PC-9 (cell line): ENCODE measurements at regions not wholly inside any gene's neighbourhood (a gene's known extent, or its start where the extent isn't known, plus 50 kb on each side); places are given as distances from the start of the nearest gene placed in this dataset.

Experiments used
- BruUV-seq: library from RNA; stranded (reverse); fragments of 400-500 nt; replicated peaks from 2 replicates; lab custom pipeline; 2021; lab: Mats Ljungman, UMichigan
- CTCF ChIA-PET: fragments of 300-600 bp; sonication (Branson Sonifier 250); formaldehyde crosslinking; loops from one replicate; lab custom pipeline; 2022; ENCODE audit warnings: antibody characterized with exemption; lab: Charles Lee
- POLR2A ChIA-PET: fragments of 300-600 bp; sonication (Branson Sonifier 250); formaldehyde crosslinking; loops from one replicate; lab custom pipeline; 2022; ENCODE audit warnings: antibody characterized with exemption; ENCODE audit not compliant: unreplicated experiment; lab: Charles Lee
- DNase-seq, 2 experiments: peaks; one replicate each; pipeline versions ENCODE4 v3.0.0 to v3.0.0-alpha.2; 2015 to 2022; ENCODE audit warnings: mixed read lengths in 1 of 2
- H2AFZ ChIP-seq: fragments of 200-600 bp; sonication (generic); 2 replicates; pipeline ENCODE4 v1.8.1; 2017; ENCODE audit warnings: antibody characterized with exemption
- H3F3A ChIP-seq: fragments of 200-600 bp; sonication (generic); 2 replicates; pipeline ENCODE4 v1.8.1; 2017; ENCODE audit warnings: antibody characterized with exemption, mild to moderate bottlenecking, low read depth; ENCODE audit not compliant: insufficient read depth
- H3K27ac ChIP-seq: fragments of 200-600 bp; sonication (generic); 2 replicates; pipeline ENCODE4 v1.6.1; 2016; ENCODE audit warnings: mixed run types
- H3K27me3 ChIP-seq: fragments of 200-600 bp; sonication (generic); 2 replicates; pipeline ENCODE4 v1.6.1; 2016; ENCODE audit warnings: low read depth, mixed run types; ENCODE audit not compliant: insufficient read depth
- H3K36me3 ChIP-seq: fragments of 200-600 bp; sonication (generic); 2 replicates; pipeline ENCODE4 v1.6.1; 2016; ENCODE audit warnings: low read depth, mixed run types
- H3K4me1 ChIP-seq: fragments of 200-600 bp; sonication (generic); replicated peaks from 2 replicates; pipeline ENCODE4 v1.6.1; 2016; ENCODE audit warnings: mixed run types; ENCODE audit not compliant: insufficient read depth
- H3K4me2 ChIP-seq: fragments of 200-600 bp; sonication (generic); 2 replicates; pipeline ENCODE4 v1.6.1; 2017; ENCODE audit warnings: mixed run types
- H3K4me3 ChIP-seq: fragments of 200-600 bp; sonication (generic); 2 replicates; pipeline ENCODE4 v1.6.1; 2016; ENCODE audit warnings: mixed run types
- H3K79me2 ChIP-seq: fragments of 200-600 bp; sonication (generic); 2 replicates; pipeline ENCODE4 v1.6.1; 2017; ENCODE audit warnings: low read depth, mixed run types
- H3K9me2 ChIP-seq: fragments of 200-600 bp; sonication (generic); 2 replicates; pipeline ENCODE4 v1.8.1; 2017; ENCODE audit warnings: mild to moderate bottlenecking; ENCODE audit not compliant: insufficient read depth
- H3K9me3 ChIP-seq: fragments of 200-600 bp; sonication (generic); 2 replicates; pipeline ENCODE4 v1.8.1; 2016; ENCODE audit warnings: low read depth; ENCODE audit not compliant: insufficient read depth
- H4K20me1 ChIP-seq: fragments of 200-600 bp; sonication (generic); 2 replicates; pipeline ENCODE4 v1.8.1; 2017; ENCODE audit not compliant: insufficient read depth
- EZH2 ChIP-seq: fragments of 200-600 bp; sonication (generic); IDR thresholded peaks from 2 replicates; pipeline ENCODE4 v1.8.0; 2017; ENCODE audit warnings: antibody characterized with exemption, low read depth
- intact Hi-C: fragments of 100-400 bp; cut with micrococcal nuclease; formaldehyde crosslinking; loops from one replicate; pipeline ENCODE4 v1.10.0; 2022; ENCODE audit not compliant: unreplicated experiment
- TF ChIP-seq, protein P1 (sequence below): fragments of 200-600 bp; sonication (generic); conservative IDR thresholded peaks from 2 replicates; pipeline ENCODE4 v1.6.1; 2017; ENCODE audit warnings: mixed run types, antibody characterized with exemption, mild to moderate bottlenecking, moderate library complexity

DNA sequence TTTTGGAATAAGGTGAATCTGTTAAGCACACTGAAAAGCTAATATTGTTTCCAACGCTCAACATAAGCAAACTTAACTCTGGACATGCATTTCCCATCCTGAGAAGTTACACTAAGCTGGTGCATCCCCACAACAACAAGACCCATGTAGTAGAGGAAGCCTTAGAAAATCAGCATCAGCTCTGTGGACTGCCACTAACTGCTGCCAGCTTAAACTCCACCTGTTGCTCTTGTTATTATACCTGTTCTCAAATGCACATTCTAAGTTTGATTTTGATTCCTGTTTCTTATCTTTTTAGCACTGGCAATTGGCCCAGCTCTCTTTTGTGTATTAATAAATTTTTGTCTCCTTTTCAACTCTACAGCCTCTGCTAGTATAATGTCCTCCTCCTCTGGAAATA is 924.8 kb downstream of the DNAH5 start:
- Histone ChIP-seq H3K4me2 (no peak overlapping the region), H3K4me1 (no peaks in the 10 kb centered on the region), H3K9me3 (no peaks in the 10 kb centered on the region), H3K27ac (no peak overlapping the region), H3F3A (no peaks in the 10 kb centered on the region), H3K4me3 (no peak overlapping the region), H3K9me2 (no peaks in the 10 kb centered on the region), H3K79me2 (no peaks in the 10 kb centered on the region), H3K27me3 (no peaks in the 10 kb centered on the region), H2AFZ (no peak overlapping the region), H3K36me3 (no peaks in the 10 kb centered on the region), H4K20me1 (no peaks in the 10 kb centered on the region)
- ChIA-PET CTCF (no interaction called here), POLR2A (no interaction called here)
- no TSS peak for BruUV-seq
- DNase-seq, result no peak
- intact Hi-C loops, result no loop called here
- TF ChIP-seq EZH2, result no peak
- TF ChIP-seq, protein P1, sequence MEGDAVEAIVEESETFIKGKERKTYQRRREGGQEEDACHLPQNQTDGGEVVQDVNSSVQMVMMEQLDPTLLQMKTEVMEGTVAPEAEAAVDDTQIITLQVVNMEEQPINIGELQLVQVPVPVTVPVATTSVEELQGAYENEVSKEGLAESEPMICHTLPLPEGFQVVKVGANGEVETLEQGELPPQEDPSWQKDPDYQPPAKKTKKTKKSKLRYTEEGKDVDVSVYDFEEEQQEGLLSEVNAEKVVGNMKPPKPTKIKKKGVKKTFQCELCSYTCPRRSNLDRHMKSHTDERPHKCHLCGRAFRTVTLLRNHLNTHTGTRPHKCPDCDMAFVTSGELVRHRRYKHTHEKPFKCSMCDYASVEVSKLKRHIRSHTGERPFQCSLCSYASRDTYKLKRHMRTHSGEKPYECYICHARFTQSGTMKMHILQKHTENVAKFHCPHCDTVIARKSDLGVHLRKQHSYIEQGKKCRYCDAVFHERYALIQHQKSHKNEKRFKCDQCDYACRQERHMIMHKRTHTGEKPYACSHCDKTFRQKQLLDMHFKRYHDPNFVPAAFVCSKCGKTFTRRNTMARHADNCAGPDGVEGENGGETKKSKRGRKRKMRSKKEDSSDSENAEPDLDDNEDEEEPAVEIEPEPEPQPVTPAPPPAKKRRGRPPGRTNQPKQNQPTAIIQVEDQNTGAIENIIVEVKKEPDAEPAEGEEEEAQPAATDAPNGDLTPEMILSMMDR, result no peak

GRCh38 chr5:13003457-13003856 is 941.0 kb downstream of the DNAH5 start:
- TF ChIP-seq, protein P1, result no peak
- TF ChIP-seq EZH2, result no peak
- H3K9me2 ChIP-seq, result no peaks in the 10 kb centered on the region; the same call in 1 of the 2 replicates
- POLR2A ChIA-PET, result no interaction called here
- intact Hi-C loops, result no loop called here
- BruUV-seq, result no TSS peak
- no peaks in the 10 kb centered on the region for H3K9me3 ChIP-seq
- H2AFZ ChIP-seq, result no peak overlapping the region
- H3K4me2 ChIP-seq, result no peak overlapping the region
- no peaks in the 10 kb centered on the region for H3K36me3 ChIP-seq
- DNase-seq, result no peak
- no peaks in the 10 kb centered on the region for H3K79me2 ChIP-seq
- CTCF ChIA-PET, result no interaction called here
- no peaks in the 10 kb centered on the region for H3K27me3 ChIP-seq
- no peaks in the 10 kb centered on the region for H3K4me1 ChIP-seq
- H3K27ac ChIP-seq, result no peak overlapping the region
- H3F3A ChIP-seq, result no peaks in the 10 kb centered on the region
- H4K20me1 ChIP-seq, result no peaks in the 10 kb centered on the region
- H3K4me3 ChIP-seq, result no peak overlapping the region

- Histone ChIP-seq H3K36me3 (no peaks in the 10 kb centered on the region), H3K9me2 (no peaks in the 10 kb centered on the region), H3K4me2 (no peak overlapping the region), H3K27me3 (no peaks in the 10 kb centered on the region), H3K9me3 (no peaks in the 10 kb centered on the region), H3K4me3 (no peak overlapping the region), H3K27ac (no peak overlapping the region), H4K20me1 (no peaks in the 10 kb centered on the region), H3K4me1 (no peaks in the 10 kb centered on the region), H3K79me2 (no peaks in the 10 kb centered on the region), H2AFZ (no peak overlapping the region), H3F3A (no peaks in the 10 kb centered on the region)
- DNase-seq, result no peak
- intact Hi-C loops, result no loop called here
- POLR2A ChIA-PET, result interaction anchor here (0.6 kb wide), 1 partner anchor 298 kb away, joined by 6 read pairs; no protein-coding TSS in a partner anchor
- CTCF ChIA-PET, result no interaction called here
- TF ChIP-seq, protein P1, result no peak
- TF ChIP-seq EZH2, result no peak
- BruUV-seq, result no TSS peak
These were observed 944.8 kb downstream of the DNAH5 start for GRCh38 chr5:12999667-13000066.
